IPS-NIHi7 (cell line): ENCODE measurements at regions not wholly inside any gene's neighbourhood (a gene's known extent, or its start where the extent isn't known, plus 50 kb on each side); places are given as distances from the start of the nearest gene placed in this dataset.
"Not testable (repeated sequence)": the region's sequence is repeated elsewhere in the genome, so short reads cannot be mapped to it uniquely, and the experiment has no call there.

ENCODE experiments used
- DNase-seq: peaks from one replicate; pipeline ENCODE4 v3.0.0; 2012; ENCODE audit warnings: mixed read lengths; ENCODE audit errors: extremely low spot score

- DNase-seq = no peak
Measured at GRCh38 chr21:41567901-41568510, 60.0 kb upstream of the TMPRSS2 start.

GRCh38 chr21:41567237-41567636, 59.3 kb upstream of the TMPRSS2 start:
- DNase-seq = not testable (repeated sequence)

- DNase-seq = no peak
Measured at GRCh38 chr21:41566500-41567014, 58.6 kb upstream of the TMPRSS2 start.

- no peak for DNase-seq
Measured at GRCh38 chr21:41565550-41565949, 57.6 kb upstream of the TMPRSS2 start.

GRCh38 chr21:41564871-41565274, 56.9 kb upstream of the TMPRSS2 start:
- DNase-seq = no peak

- no peak for DNase-seq
Measured at GRCh38 chr21:41562101-41563000, 54.4 kb upstream of the TMPRSS2 start.

- DNase-seq = no peak
Measured at GRCh38 chr21:41561701-41562100, 53.7 kb upstream of the TMPRSS2 start.

GRCh38 chr21:41560661-41561158, 52.8 kb upstream of the TMPRSS2 start:
- no peak for DNase-seq

GRCh38 chr21:41559658-41560631, 52.0 kb upstream of the TMPRSS2 start:
- no peak for DNase-seq

- no peak for DNase-seq
Measured at GRCh38 chr21:41558842-41559241, 50.9 kb upstream of the TMPRSS2 start.

- DNase-seq = no peak
Measured at GRCh38 chr21:41557884-41558283, 49.9 kb upstream of the TMPRSS2 start.
